Neuronal stem cell (in vitro differentiated cells): ENCODE measurements at regions not wholly inside any gene's neighbourhood (a gene's known extent, or its start where the extent isn't known, plus 50 kb on each side); places are given as distances from the start of the nearest gene placed in this dataset.

Experiments
- DNase-seq: peaks from one replicate; pipeline ENCODE4 v3.0.0-alpha.2; 2013; ENCODE audit warnings: low spot score
- H2AFZ ChIP-seq: one replicate; pipeline ENCODE4 v1.6.1; 2013; ENCODE audit warnings: mild to moderate bottlenecking, low read length, inconsistent platforms
- H2AK5ac ChIP-seq: 2 replicates; pipeline ENCODE4 v1.6.1; 2013; ENCODE audit warnings: low read depth, mild to moderate bottlenecking, inconsistent platforms, low read length, moderate library complexity, mixed read lengths
- H2BK120ac ChIP-seq: 2 replicates; pipeline ENCODE4 v1.6.1; 2013; ENCODE audit warnings: low read depth, mild to moderate bottlenecking, inconsistent platforms, low read length, moderate library complexity, mixed read lengths
- H2BK12ac ChIP-seq: one replicate; pipeline ENCODE4 v1.6.1; 2013; ENCODE audit warnings: low read length, inconsistent platforms
- H2BK15ac ChIP-seq: 2 replicates; pipeline ENCODE4 v1.6.1; 2013; ENCODE audit warnings: mild to moderate bottlenecking, low read length, inconsistent platforms, mixed read lengths
- H2BK5ac ChIP-seq: one replicate; pipeline ENCODE4 v1.6.1; 2013; ENCODE audit warnings: inconsistent platforms, mild to moderate bottlenecking, low read length, moderate library complexity
- H3K14ac ChIP-seq: one replicate; pipeline ENCODE4 v1.6.1; 2013; ENCODE audit warnings: low read length, inconsistent platforms
- H3K18ac ChIP-seq: 2 replicates; pipeline ENCODE4 v1.6.1; 2013; ENCODE audit warnings: low read length, inconsistent platforms
- H3K23ac ChIP-seq: 2 replicates; pipeline ENCODE4 v1.6.1; 2013; ENCODE audit warnings: low read depth, mild to moderate bottlenecking, mixed read lengths, low read length, inconsistent platforms; ENCODE audit not compliant: poor library complexity
- H3K27ac ChIP-seq: replicated peaks from 3 replicates; pipeline ENCODE4 v1.5.1; 2013; ENCODE audit warnings: low read length, inconsistent platforms
- H3K27me3 ChIP-seq, 3 experiments: 2 replicates each; pipeline ENCODE4 v1.6.1; 2013; ENCODE audit warnings: low read length in 3 of 3, mild to moderate bottlenecking in 2 of 3, inconsistent platforms in 1 of 3, low read depth in 1 of 3, mixed read lengths in 1 of 3, moderate library complexity in 1 of 3; ENCODE audit not compliant: control insufficient read depth in 3 of 3, insufficient read depth in 3 of 3
- H3K36me3 ChIP-seq, 2 donors: replicated peaks in 1 of 2; 2 replicates each; pipeline ENCODE4 v1.6.1; 2013; ENCODE audit warnings: low read length in 2 of 2; ENCODE audit not compliant: control insufficient read depth in 2 of 2, insufficient read depth in 2 of 2
- H3K4ac ChIP-seq: 2 replicates; pipeline ENCODE4 v1.6.1; 2013; ENCODE audit warnings: inconsistent platforms, mild to moderate bottlenecking, low read length, moderate library complexity
- H3K4me1 ChIP-seq, 2 donors: 1 replicate in 1 of 2; 2 replicates in 1 of 2; pipeline ENCODE4 v1.6.1; 2013; ENCODE audit warnings: low read length in 2 of 2, low read depth in 1 of 2; ENCODE audit not compliant: control insufficient read depth in 2 of 2, insufficient read depth in 1 of 2
- H3K4me2 ChIP-seq: one replicate; pipeline ENCODE4 v1.6.1; 2013; ENCODE audit warnings: mild to moderate bottlenecking, low read length, inconsistent platforms; ENCODE audit not compliant: insufficient read depth, poor library complexity, severe bottlenecking
- H3K4me3 ChIP-seq, 2 donors: 2 replicates each; pipeline ENCODE4 v1.5.1; 2013; ENCODE audit warnings: low read length in 2 of 2, mild to moderate bottlenecking in 2 of 2, inconsistent platforms in 1 of 2, moderate library complexity in 1 of 2
- H3K79me1 ChIP-seq: one replicate; pipeline ENCODE4 v1.6.1; 2013; ENCODE audit warnings: low read depth, mild to moderate bottlenecking, inconsistent platforms, low read length, moderate library complexity
- H3K9ac ChIP-seq: one replicate; pipeline ENCODE4 v1.6.1; 2013; ENCODE audit warnings: mild to moderate bottlenecking, low read depth, low read length, inconsistent platforms; ENCODE audit not compliant: poor library complexity
- H3K9me3 ChIP-seq, 2 donors: replicated peaks in 1 of 2; 2 replicates each; pipeline versions ENCODE3 to v1.6.1; 2013; ENCODE audit warnings: low read length in 2 of 2, mild to moderate bottlenecking in 2 of 2, inconsistent platforms in 1 of 2, low read depth in 1 of 2, mixed read lengths in 1 of 2, moderate library complexity in 1 of 2; ENCODE audit not compliant: control insufficient read depth in 2 of 2, insufficient read depth in 1 of 2
- H4K8ac ChIP-seq: one replicate; pipeline ENCODE4 v1.6.1; 2013; ENCODE audit warnings: low read depth, mild to moderate bottlenecking, inconsistent platforms, low read length, moderate library complexity
- H4K91ac ChIP-seq: one replicate; pipeline ENCODE4 v1.6.1; 2013; ENCODE audit warnings: low read length, low read depth, mild to moderate bottlenecking, inconsistent platforms; ENCODE audit not compliant: poor library complexity
- WGBS, 2 donors: extraction: QIAGEN DNeasy Blood & Tissue Kit; methylation state at CpG; one replicate each; pipeline ENCODE4 v1.1.7; 2013; ENCODE audit warnings: missing lambda C conversion rate in 2 of 2, mixed read lengths in 1 of 2; ENCODE audit not compliant: insufficient read length in 2 of 2, insufficient replicate concordance in 1 of 2; ENCODE audit errors: extremely low coverage in 2 of 2; 5-methylcytosine and 5-hydroxymethylcytosine counted together

GRCh38 chr9:13607481-13608441 is 328.3 kb upstream of the MPDZ start:
- Histone ChIP-seq H2BK12ac (no peak overlapping the region), H3K9ac (no peak overlapping the region), H3K23ac (no peak overlapping the region), H4K8ac (no peak overlapping the region), H3K18ac (no peak overlapping the region), H3K36me3 (no peaks in the 10 kb centered on the region), H3K27ac (no peak overlapping the region), H2BK5ac (no peak overlapping the region), H2BK15ac (no peak overlapping the region), H3K4ac (no peak overlapping the region), H3K79me1 (no peaks in the 10 kb centered on the region), H4K91ac (no peak overlapping the region), H3K14ac (no peak overlapping the region), H2AFZ (peak overlapping the region; percentile 82), H3K4me3 (peak overlapping the region in 1 of 2 donors; percentile 32), H3K4me2 (no peak overlapping the region), H3K9me3 (peaks cover 0 to 5% of the 10 kb centered on the region in 2 donors), H2AK5ac (no peak overlapping the region), H2BK120ac (no peak overlapping the region), H3K4me1 (peaks cover 1 to 16% of the 10 kb centered on the region in 2 donors), H3K27me3 (no peaks in the 10 kb centered on the region)
- WGBS, 2 donors: no CpG with 5 or more reads among the region's 6 CpGs
- DNase-seq: peak; percentile 6

- Histone ChIP-seq H3K27ac (no peak overlapping the region), H2BK15ac (no peak overlapping the region), H3K23ac (no peak overlapping the region), H3K9me3 (no peaks in the 10 kb centered on the region), H2AFZ (no peak overlapping the region), H2AK5ac (no peak overlapping the region), H3K4me2 (no peak overlapping the region), H4K91ac (no peak overlapping the region), H2BK12ac (no peak overlapping the region), H3K79me1 (no peaks in the 10 kb centered on the region), H3K18ac (no peak overlapping the region), H3K27me3 (no peaks in the 10 kb centered on the region), H2BK120ac (no peak overlapping the region), H3K9ac (no peak overlapping the region), H3K4me1 (peaks cover 1 to 16% of the 10 kb centered on the region in 2 donors), H3K4me3 (no peak overlapping the region), H3K14ac (no peak overlapping the region), H3K36me3 (no peaks in the 10 kb centered on the region), H3K4ac (no peak overlapping the region), H2BK5ac (no peak overlapping the region), H4K8ac (no peak overlapping the region)
- no peak for DNase-seq
- WGBS, 2 donors: no CpG with 5 or more reads among the region's 5 CpGs
Measured at GRCh38 chr9:13606586-13606985, 327.1 kb upstream of the MPDZ start.

- Histone ChIP-seq H2AFZ (peak overlapping the region; percentile 32), H3K27me3 (no peaks in the 10 kb centered on the region), H4K91ac (no peak overlapping the region), H3K9me3 (no peaks in the 10 kb centered on the region), H3K4me1 (peaks cover under 1 to 14% of the 10 kb centered on the region in 2 donors), H3K4ac (no peak overlapping the region), H3K79me1 (no peaks in the 10 kb centered on the region), H4K8ac (peak overlapping the region; percentile 58), H2BK120ac (no peak overlapping the region), H3K14ac (no peak overlapping the region), H3K4me3 (no peak overlapping the region), H3K27ac (no peak overlapping the region), H2BK12ac (no peak overlapping the region), H3K9ac (no peak overlapping the region), H2AK5ac (no peak overlapping the region), H3K4me2 (no peak overlapping the region), H3K36me3 (no peaks in the 10 kb centered on the region), H3K23ac (no peak overlapping the region), H3K18ac (no peak overlapping the region), H2BK15ac (no peak overlapping the region), H2BK5ac (no peak overlapping the region)
- DNase-seq: no peak
- no CpG with 5 or more reads among the region's 3 CpGs for WGBS, 2 donors
Measured at GRCh38 chr9:13603921-13604320, 324.4 kb upstream of the MPDZ start.

- H3K9ac ChIP-seq: no peak overlapping the region
- no peak overlapping the region for H2AFZ ChIP-seq
- no peak overlapping the region for H2BK5ac ChIP-seq
- H2AK5ac ChIP-seq: no peak overlapping the region
- no peaks in the 10 kb centered on the region for H3K27me3 ChIP-seq
- H3K14ac ChIP-seq: no peak overlapping the region
- no peak overlapping the region for H3K4me3 ChIP-seq
- no peak overlapping the region for H2BK15ac ChIP-seq
- H3K79me1 ChIP-seq: no peaks in the 10 kb centered on the region
- H3K4me1 ChIP-seq: no peaks in the 10 kb centered on the region
- H3K4ac ChIP-seq: no peak overlapping the region
- H3K9me3 ChIP-seq: no peaks in the 10 kb centered on the region
- no peak overlapping the region for H4K91ac ChIP-seq
- no peaks in the 10 kb centered on the region for H3K36me3 ChIP-seq
- H3K4me2 ChIP-seq: no peak overlapping the region
- no peak overlapping the region for H2BK12ac ChIP-seq
- H2BK120ac ChIP-seq: no peak overlapping the region
- H3K27ac ChIP-seq: no peak overlapping the region
- no peak overlapping the region for H3K23ac ChIP-seq
- no peak for DNase-seq
- no peak overlapping the region for H3K18ac ChIP-seq
- H4K8ac ChIP-seq: no peak overlapping the region
Measured at GRCh38 chr9:13598738-13599137, 319.2 kb upstream of the MPDZ start.
